ENCODE measurements at regions not wholly inside any gene's neighbourhood (a gene's known extent, or its start where the extent isn't known, plus 50 kb on each side); places are given as distances from the start of the nearest gene placed in this dataset.

DNA sequence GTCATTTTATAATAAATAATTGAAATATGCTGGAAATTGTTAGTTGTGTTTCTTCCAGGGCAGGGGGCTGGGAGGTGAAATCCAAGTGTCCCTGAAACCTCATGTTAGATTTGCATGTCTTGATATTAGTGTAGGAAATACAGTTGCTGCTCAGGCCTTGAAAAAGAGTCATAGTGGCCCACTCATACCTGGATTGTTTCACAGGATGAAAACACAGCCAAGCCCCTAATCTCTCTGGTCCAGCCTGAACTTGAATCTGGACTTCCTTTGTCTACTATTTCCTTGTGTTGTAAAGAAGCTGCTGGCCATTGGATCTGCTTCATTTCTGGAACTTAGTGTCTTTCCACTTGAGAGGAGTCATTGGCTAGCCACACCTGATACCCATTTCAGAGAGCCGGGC is 108.8 kb upstream of the JARID2 start:
- H3K4me3 ChIP-seq (replicated peaks in 1 of 2; ENCODE audit: low read depth in 1 of 2, low read length in 2 of 2), result no peak overlapping the region
- RAD21 ChIA-PET (ENCODE audit: low non-redundant PET in 1 of 2, low total read pairs in 2 of 2, uncharacterized antibody in 2 of 2, unreplicated experiment in 2 of 2), result no interaction called here
- H3K9me3 ChIP-seq (ENCODE audit: control insufficient read depth in 1 of 2, insufficient read depth in 1 of 2, low read depth in 1 of 2, low read length in 2 of 2), result no peaks in the 10 kb centered on the region
- H3K36me3 ChIP-seq (ENCODE audit: control insufficient read depth in 1 of 2, insufficient read depth in 2 of 2, low read length in 2 of 2), result no peaks in the 10 kb centered on the region
- TF ChIP-seq POLR2AphosphoS5 (IDR thresholded peaks at IDR 0.05; ENCODE audit: low read depth, low read length) (no peak), SP1 (IDR thresholded peaks at IDR 0.05; ENCODE audit: low read depth) (no peak)
- TF ChIP-seq, protein P1, sequence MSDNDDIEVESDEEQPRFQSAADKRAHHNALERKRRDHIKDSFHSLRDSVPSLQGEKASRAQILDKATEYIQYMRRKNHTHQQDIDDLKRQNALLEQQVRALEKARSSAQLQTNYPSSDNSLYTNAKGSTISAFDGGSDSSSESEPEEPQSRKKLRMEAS (IDR thresholded peaks at IDR 0.05), result no peak
- TF ChIP-seq, protein P2, sequence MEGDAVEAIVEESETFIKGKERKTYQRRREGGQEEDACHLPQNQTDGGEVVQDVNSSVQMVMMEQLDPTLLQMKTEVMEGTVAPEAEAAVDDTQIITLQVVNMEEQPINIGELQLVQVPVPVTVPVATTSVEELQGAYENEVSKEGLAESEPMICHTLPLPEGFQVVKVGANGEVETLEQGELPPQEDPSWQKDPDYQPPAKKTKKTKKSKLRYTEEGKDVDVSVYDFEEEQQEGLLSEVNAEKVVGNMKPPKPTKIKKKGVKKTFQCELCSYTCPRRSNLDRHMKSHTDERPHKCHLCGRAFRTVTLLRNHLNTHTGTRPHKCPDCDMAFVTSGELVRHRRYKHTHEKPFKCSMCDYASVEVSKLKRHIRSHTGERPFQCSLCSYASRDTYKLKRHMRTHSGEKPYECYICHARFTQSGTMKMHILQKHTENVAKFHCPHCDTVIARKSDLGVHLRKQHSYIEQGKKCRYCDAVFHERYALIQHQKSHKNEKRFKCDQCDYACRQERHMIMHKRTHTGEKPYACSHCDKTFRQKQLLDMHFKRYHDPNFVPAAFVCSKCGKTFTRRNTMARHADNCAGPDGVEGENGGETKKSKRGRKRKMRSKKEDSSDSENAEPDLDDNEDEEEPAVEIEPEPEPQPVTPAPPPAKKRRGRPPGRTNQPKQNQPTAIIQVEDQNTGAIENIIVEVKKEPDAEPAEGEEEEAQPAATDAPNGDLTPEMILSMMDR (IDR thresholded peaks at IDR 0.05 in 2 of 3, conservative IDR thresholded peaks at IDR 0.05 in 1 of 3; ENCODE audit: borderline replicate concordance in 1 of 3, insufficient read depth in 1 of 3, low read depth in 2 of 3, low read length in 2 of 3), result no peak
- TF ChIP-seq, protein P3, sequence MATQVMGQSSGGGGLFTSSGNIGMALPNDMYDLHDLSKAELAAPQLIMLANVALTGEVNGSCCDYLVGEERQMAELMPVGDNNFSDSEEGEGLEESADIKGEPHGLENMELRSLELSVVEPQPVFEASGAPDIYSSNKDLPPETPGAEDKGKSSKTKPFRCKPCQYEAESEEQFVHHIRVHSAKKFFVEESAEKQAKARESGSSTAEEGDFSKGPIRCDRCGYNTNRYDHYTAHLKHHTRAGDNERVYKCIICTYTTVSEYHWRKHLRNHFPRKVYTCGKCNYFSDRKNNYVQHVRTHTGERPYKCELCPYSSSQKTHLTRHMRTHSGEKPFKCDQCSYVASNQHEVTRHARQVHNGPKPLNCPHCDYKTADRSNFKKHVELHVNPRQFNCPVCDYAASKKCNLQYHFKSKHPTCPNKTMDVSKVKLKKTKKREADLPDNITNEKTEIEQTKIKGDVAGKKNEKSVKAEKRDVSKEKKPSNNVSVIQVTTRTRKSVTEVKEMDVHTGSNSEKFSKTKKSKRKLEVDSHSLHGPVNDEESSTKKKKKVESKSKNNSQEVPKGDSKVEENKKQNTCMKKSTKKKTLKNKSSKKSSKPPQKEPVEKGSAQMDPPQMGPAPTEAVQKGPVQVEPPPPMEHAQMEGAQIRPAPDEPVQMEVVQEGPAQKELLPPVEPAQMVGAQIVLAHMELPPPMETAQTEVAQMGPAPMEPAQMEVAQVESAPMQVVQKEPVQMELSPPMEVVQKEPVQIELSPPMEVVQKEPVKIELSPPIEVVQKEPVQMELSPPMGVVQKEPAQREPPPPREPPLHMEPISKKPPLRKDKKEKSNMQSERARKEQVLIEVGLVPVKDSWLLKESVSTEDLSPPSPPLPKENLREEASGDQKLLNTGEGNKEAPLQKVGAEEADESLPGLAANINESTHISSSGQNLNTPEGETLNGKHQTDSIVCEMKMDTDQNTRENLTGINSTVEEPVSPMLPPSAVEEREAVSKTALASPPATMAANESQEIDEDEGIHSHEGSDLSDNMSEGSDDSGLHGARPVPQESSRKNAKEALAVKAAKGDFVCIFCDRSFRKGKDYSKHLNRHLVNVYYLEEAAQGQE (IDR thresholded peaks at IDR 0.05; ENCODE audit: low read depth), result no peak
- H3K4me2 ChIP-seq (ENCODE audit: low read length), result no peak overlapping the region
- ATAC-seq (no peak), DNase-seq (ENCODE audit: low read depth, low spot score) (no peak)
- no TSS peak for BruUV-seq (replicated peaks)
- H2AFZ ChIP-seq (ENCODE audit: low read depth, low read length, poor library complexity, severe bottlenecking), result no peak overlapping the region
- H3K27ac ChIP-seq (ENCODE audit: low read depth, low read length), result no peak overlapping the region
- POLR2A ChIA-PET, result no interaction called here
- no peaks in the 10 kb centered on the region for H4K20me1 ChIP-seq (ENCODE audit: insufficient read depth)
- no peaks in the 10 kb centered on the region for H3K9me2 ChIP-seq (ENCODE audit: insufficient read depth)
- intact Hi-C loops (cut with micrococcal nuclease), result no loop called here
- H3K79me2 ChIP-seq (ENCODE audit: insufficient read depth, low read length), result no peaks in the 10 kb centered on the region
- H3K4me1 ChIP-seq (ENCODE audit: control insufficient read depth in 1 of 2, insufficient read depth in 2 of 2, low read length in 2 of 2), result peaks cover 11 to 30% of the 10 kb centered on the region in 2 experiments
- H3K27me3 ChIP-seq (ENCODE audit: insufficient read depth, low read length), result no peaks in the 10 kb centered on the region
- CTCF ChIA-PET, result no interaction called here
- H3K9ac ChIP-seq (ENCODE audit: low read length), result no peak overlapping the region

Measured in HCT116 (cell line).